Pulmonary artery endothelial cell (primary cell): ENCODE measurements at regions not wholly inside any gene's neighbourhood (a gene's known extent, or its start where the extent isn't known, plus 50 kb on each side); places are given as distances from the start of the nearest gene placed in this dataset.

Experiments used
- DNase-seq: peaks from one replicate; pipeline ENCODE4 v3.0.0-alpha.2; 2011; ENCODE audit warnings: low read depth, low spot score

GRCh38 chr20:50242548-50242862, 51.9 kb downstream of the CEBPB start:
- no peak for DNase-seq

DNA sequence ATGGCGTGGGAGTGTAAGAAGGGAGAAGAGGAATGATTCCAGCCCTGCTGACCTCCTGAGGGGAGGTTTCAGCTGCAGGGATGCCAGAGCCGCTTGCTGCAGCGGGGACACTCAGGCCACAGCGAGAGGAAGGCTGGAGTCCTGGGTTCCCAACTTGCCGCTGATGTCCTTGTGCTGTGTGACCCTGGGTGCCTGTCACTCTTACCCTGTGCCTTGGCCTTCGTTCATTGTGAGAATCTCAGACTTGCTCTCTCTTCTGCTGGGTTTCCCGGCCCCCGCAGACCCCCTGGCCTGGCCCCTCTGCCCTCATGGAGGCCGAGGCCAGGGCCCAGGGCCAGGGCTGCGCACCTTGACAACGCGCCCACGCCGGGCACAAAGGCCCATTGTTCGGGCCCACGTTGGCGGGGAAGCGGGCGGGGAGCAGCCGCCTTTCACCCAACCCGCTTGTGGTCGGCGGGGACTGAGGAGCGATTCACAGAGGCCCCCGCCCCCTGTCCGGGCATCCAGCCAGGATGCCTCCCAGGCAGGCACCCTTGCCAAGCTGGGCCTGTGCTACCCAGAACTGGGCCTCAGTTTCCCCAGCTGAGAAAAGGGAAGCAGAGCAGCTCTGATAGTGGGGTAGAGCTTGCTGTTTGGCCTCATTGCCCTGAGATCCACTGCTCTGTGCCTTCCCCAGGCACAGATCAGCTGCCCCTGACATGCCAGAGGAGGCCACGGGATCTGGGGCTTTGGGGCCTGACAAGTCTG, 52.4 kb downstream of the CEBPB start:
- no peak for DNase-seq

DNA sequence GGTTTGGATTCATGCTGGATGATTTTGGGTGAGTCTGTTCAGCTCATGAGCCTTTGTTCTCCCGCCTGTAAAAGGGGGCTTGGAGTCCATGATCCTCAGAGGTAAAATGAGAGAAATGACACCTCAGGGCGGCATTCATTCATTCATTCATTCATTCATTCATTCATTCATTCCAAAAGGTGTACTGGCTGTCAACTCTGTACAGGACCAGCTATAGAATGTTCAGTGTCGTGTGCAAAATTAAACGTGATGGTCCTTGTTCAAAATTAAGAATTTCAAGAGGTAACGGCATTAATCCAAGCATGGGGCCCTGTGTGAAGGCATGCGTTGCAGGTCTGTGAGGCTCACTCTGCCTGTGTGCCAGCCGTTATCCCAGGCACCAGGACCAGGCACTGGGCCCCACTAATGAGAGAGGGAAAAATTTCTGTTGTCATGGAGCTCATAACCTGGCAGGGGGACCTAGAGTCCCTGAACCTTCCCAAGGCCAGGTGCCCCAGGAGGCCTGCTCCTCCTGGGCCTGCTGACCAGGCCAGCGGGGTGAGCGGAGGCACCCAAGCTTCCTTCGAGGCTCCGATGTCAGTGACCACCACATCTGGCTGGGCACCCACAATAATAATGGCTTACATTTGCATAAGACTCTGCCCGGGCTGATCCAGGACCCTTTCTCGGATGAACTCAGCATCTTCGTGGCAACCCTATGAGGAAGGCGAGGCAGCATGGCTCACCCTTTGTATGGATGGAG, 53.2 kb downstream of the CEBPB start:
- no peak for DNase-seq

GRCh38 chr20:50244352-50245149, 53.9 kb downstream of the CEBPB start:
- no peak for DNase-seq

- no peak for DNase-seq
Observed at GRCh38 chr20:50245498-50246366, 55.1 kb downstream of the CEBPB start.

DNA sequence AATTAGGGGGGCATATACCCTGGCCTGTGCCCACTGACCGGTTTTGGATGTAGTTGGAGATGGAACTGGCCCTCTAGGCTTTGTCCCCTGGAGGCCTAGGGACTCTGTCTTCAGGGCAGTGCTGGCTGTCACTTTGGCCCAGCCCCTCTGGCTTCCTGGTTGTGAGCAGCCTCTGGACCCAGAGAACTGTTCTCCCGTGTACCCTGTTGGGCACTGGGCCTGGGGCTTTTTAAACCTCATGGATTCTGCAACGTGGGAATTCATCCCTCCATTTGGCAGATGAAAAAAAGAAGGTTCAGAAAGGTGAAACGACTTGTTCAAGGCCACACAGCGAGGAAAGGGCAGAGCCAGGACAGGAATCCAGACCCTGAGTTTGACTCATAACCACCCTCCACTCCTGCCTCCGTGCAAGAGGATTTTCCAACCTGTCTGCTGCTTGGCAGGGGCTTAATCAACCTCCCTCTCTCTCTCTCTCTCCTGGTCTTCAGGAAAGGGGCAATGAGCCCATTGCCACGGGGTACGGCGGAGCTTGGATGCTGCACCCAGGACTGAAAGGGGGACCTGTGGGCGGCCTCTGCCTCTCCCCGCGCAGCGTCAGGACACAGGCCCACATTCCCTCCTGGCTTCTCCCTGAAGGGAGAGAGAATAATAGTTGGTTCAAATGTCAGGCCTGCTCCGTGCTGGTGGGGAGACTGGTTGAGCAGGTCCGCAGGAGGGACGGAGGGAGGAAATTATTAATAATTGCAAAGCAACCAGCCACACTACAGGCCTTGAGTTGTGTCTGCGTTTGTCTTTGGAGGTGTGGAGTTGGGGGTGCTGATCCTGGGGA, 56.0 kb downstream of the CEBPB start:
- no peak for DNase-seq

DNA sequence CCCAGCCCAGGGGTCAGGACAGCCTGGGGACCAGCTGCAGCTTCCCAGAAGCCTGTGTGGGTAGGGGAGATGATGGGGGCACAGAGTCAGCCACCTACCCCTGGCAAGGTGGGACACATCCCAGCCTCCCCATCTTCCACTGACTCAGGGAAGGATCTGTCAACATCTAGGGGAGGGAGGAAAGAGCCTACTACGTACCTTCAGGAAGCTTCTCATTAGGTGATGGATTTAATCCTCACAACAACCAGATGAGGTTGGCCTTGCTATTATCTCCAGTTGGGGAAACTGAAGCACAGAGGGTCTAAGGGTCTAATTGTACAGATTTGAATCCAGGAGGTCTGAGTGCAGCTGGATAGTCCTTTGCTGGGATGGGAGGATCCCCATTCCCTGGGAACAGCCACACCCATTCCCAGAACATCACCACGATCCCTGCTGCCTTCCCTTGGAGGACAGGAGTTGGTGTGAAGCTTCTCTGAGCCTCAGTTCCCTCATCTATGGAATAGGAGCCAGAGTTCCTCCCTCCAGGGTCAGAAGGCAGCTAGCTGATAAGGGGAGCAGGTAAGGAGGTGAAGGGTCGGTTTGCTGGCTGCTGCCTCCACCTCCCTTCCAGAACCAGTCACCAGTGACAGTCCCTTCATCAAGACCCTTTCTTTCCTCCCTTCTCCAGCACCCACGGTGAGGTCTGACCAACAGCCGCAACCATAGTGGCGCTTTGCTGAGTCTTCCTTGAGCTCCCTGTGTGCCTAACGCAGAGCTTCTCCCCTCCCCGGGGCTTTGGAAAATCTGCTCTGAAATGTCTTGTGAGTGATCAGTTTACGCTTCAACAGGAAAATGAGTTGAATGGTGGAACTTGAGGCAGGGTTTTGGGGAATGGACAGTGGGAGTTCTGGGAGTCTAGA, 56.8 kb downstream of the CEBPB start:
- no peak for DNase-seq

GRCh38 chr20:50248104-50248641, 57.5 kb downstream of the CEBPB start:
- no peak for DNase-seq

- DNase-seq, result no peak
Observed at GRCh38 chr20:50249447-50250388, 59.1 kb downstream of the CEBPB start.

DNA sequence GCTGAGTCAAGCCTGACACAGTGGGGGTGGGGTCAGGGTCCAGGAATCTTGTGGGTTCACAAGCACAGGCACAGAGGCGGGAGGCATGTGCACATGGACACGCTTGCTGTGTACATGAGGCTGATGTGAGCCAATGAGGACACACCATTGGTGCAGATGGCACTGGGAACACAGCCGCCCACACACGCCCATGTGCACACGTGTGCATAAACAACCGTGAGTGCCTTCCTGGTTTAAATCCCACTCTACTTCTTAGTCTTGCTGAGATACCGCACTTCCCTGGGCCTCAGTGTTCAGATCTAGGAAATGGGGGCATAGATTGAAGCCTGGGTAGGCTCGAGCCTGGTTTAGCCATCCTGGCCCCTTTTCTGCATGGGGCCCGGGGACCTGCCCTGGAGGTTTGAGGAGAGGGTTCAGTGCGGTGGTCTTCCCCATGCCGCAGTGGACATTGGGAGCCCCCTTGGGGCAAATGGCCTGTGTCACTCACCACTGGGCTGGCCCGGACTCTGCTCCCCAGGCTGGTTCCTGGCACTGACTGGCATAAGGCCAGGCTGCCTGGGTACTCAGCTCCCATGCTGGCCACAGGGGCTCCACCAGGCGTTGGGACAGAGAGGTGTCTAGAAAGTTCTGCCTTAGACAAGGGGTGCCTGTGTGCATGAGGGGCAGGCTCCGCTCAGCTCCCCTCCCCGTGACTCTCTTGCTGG, 60.2 kb downstream of the CEBPB start:
- DNase-seq, result no peak

DNA sequence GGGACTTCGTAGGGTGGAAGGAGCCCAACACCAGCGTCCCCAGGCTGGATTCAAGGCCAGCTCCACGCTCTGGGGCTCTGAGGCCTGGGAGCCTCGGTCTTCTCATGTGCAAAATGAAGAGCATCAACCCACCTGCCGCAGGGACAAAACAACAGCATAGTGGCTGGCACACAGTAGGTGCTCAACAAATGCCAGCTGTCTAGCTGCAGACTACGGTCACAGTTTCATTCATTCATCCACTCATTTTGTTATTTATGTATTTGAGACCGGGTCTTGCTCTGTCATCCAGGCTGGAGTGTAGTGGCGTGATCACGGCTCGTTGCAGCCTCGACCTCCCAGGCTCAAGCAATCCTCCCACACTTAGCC, 60.7 kb downstream of the CEBPB start:
- no peak for DNase-seq

DNA sequence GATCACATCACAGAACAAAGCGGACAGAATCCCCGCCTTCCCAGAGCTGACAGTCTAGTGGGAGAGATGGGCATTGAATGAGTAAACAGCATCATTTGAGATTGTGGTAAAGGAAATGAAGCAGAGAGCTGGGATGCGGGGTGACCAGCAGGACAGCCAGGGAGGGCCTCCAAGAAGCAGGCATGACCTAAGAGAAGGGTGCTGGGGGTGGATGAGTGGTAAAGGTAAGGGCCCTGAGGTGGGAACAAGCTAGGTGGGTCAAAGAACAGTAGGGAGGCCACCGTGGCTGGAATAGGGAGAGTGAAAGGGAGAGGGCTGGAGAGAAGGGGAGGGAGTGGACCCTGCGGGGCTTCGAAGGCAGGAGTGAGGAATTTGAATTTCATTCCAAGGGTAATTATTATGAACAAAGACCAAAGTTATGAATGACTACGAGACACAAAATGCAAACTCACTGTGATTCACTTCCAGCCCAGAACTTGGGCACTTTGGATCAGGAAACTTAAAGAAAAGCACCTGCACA, 61.4 kb downstream of the CEBPB start:
- DNase-seq, result no peak

GRCh38 chr20:50252701-50253100, 62.1 kb downstream of the CEBPB start:
- DNase-seq, result no peak

DNA sequence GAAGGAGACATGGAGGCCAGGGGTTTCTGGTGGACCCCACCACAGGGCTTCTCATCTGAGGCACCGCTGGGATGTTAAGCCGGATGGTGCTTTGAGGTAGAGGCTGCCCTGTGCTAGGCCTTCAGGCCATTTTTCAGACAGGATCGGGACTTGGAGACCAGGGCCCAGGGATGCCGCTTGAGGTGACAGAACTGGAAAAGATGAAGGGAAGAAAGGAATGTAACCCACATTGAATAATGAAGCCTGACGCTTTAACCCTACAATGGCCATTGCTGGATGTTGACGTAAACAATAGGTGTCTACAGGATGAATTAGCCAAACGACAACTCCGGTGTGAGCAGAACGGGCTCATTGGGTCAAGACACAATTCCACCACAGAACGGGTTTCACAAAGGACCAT, 62.5 kb downstream of the CEBPB start:
- no peak for DNase-seq

- no peak for DNase-seq
Observed at GRCh38 chr20:50254466-50255079, 63.9 kb downstream of the CEBPB start.

- DNase-seq, result no peak
Observed at GRCh38 chr20:50256577-50256976, 65.9 kb downstream of the CEBPB start.

DNA sequence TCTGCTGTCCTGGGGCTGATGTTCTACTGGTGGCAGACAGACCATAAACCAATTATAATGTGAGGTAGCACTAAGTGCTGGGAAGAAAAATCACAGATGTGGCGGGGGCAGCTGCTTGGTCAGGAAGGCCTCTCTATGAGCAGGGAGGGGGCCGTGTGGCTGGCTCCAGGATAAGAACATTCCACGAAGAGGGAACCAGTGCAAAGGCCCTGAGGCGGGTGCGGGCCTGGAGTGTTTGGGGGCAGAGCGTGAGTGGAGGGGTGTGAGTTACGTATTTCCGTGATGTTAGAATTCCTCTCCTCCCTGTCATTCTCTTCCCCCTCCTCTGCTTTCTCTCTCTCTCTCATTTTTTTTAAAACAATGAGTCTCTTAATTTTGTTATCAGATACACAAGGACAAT, 67.2 kb downstream of the CEBPB start:
- DNase-seq, result no peak
